CD4-positive, alpha-beta T cell (primary cell): ENCODE measurements at regions not wholly inside any gene's neighbourhood (a gene's known extent, or its start where the extent isn't known, plus 50 kb on each side); places are given as distances from the start of the nearest gene placed in this dataset.

ENCODE experiments used
- ATAC-seq: fragments of 200-7000 bp; cut with Tn5 transposase; one replicate; pipeline ENCODE4 v1.10.0; 2022; ENCODE audit warnings: mild to moderate bottlenecking; ENCODE audit not compliant: poor library complexity
- CTCF ChIA-PET: fragments of 350-600 bp; sonication (Branson Sonifier 250); formaldehyde crosslinking; loops from one replicate; lab custom pipeline; 2021; ENCODE audit warnings: antibody characterized with exemption, inconsistent platforms; lab: Charles Lee
- POLR2A ChIA-PET: fragments of 350-600 bp; sonication (Branson Sonifier 250); formaldehyde crosslinking; loops from one replicate; lab custom pipeline; 2021; ENCODE audit warnings: antibody characterized with exemption, inconsistent platforms; lab: Charles Lee
- DNase-seq, 14 experiments: peaks; one replicate each; pipeline ENCODE4 v3.0.0-alpha.2; 2013 to 2020; ENCODE audit warnings: mixed read lengths in 2 of 14
- H3K27ac ChIP-seq, 2 donors: one replicate each; pipeline versions ENCODE4 v1.5.1 to v1.7.0; 2013; ENCODE audit warnings: low read length in 2 of 2, low read depth in 1 of 2, mild to moderate bottlenecking in 1 of 2
- H3K27me3 ChIP-seq, 2 experiments: 1 replicate in 1 of 2; 2 replicates in 1 of 2; pipeline versions ENCODE4 v1.6.1 to v1.7.0; 2013; ENCODE audit warnings: low read length in 2 of 2, control low read depth in 1 of 2, mild to moderate bottlenecking in 1 of 2, moderate library complexity in 1 of 2; ENCODE audit not compliant: insufficient read depth in 2 of 2, control insufficient read depth in 1 of 2
- H3K36me3 ChIP-seq: one replicate; pipeline ENCODE4 v1.6.1; 2013; ENCODE audit warnings: low read length, control low read depth; ENCODE audit not compliant: insufficient read depth
- H3K4me1 ChIP-seq: one replicate; pipeline ENCODE4 v1.6.1; 2013; ENCODE audit warnings: low read length, control low read depth; ENCODE audit not compliant: insufficient read depth
- H3K4me3 ChIP-seq: one replicate; pipeline ENCODE4 v1.5.1; 2013; ENCODE audit warnings: mild to moderate bottlenecking, low read length, moderate library complexity
- H3K9me3 ChIP-seq, 2 experiments: 1 replicate in 1 of 2; 2 replicates in 1 of 2; pipeline versions ENCODE4 v1.6.1 to v1.7.0; 2013; ENCODE audit warnings: low read length in 2 of 2, mild to moderate bottlenecking in 2 of 2, control low read depth in 1 of 2, moderate library complexity in 1 of 2; ENCODE audit not compliant: control insufficient read depth in 1 of 2, insufficient read depth in 1 of 2
- H3K27ac Mint-ChIP-seq: one replicate; pipeline ENCODE4 v1.8.0; 2020; ENCODE audit warnings: mixed read lengths
- H3K27me3 Mint-ChIP-seq: one replicate; pipeline ENCODE4 v1.8.0; 2021; ENCODE audit warnings: mixed read lengths
- H3K36me3 Mint-ChIP-seq: one replicate; pipeline ENCODE4 v1.8.0; 2021; ENCODE audit warnings: low read depth, mixed read lengths
- H3K4me1 Mint-ChIP-seq: one replicate; pipeline ENCODE4 v1.8.0; 2021; ENCODE audit warnings: low read depth, mixed read lengths
- H3K4me3 Mint-ChIP-seq: one replicate; pipeline ENCODE4 v1.8.0; 2020; ENCODE audit warnings: mild to moderate bottlenecking, mixed read lengths
- H3K9me3 Mint-ChIP-seq: one replicate; pipeline ENCODE4 v1.8.0; 2020; ENCODE audit warnings: mixed read lengths
- CTCF ChIP-seq: fragments of 200-600 bp; IDR thresholded peaks from one replicate; pipeline ENCODE4 v1.8.0; 2022; ENCODE audit warnings: antibody characterized with exemption, mild to moderate bottlenecking
- intact Hi-C, 2 experiments: fragments of 100-400 bp; cut with DNase I in 1 of 2; cut with micrococcal nuclease in 1 of 2; formaldehyde crosslinking; loops; one replicate each; pipeline versions ENCODE4 v1.15.1 to v1.9.0; 2023 to 2025; cut with DNase I, micrococcal nuclease

- Mint-ChIP-seq H3K36me3 (no peaks in the 10 kb centered on the region), H3K9me3 (no peaks in the 10 kb centered on the region), H3K27me3 (peaks cover 26% of the 10 kb centered on the region), H3K4me1 (peaks cover 17% of the 10 kb centered on the region), H3K4me3 (no peak overlapping the region), H3K27ac (no peak overlapping the region)
- ATAC-seq, result no peak
- CTCF ChIA-PET, result no interaction called here
- Histone ChIP-seq H3K9me3 (no peaks in the 10 kb centered on the region), H3K27me3 (peaks cover 9 to 14% of the 10 kb centered on the region in 2 experiments), H3K36me3 (no peaks in the 10 kb centered on the region), H3K4me1 (peaks cover 12% of the 10 kb centered on the region), H3K4me3 (no peak overlapping the region), H3K27ac (no peak overlapping the region)
- POLR2A ChIA-PET, result no interaction called here
- DNase-seq, result no peak
- no peak for TF ChIP-seq CTCF
- intact Hi-C loops, result loop anchor here (5.0 kb wide), 2 partner anchors 113 to 1167 kb away; no protein-coding TSS in a partner anchor
These were observed 51.4 kb upstream of the TMEM72 start for GRCh38 chr10:44859546-44860285.

GRCh38 chr10:44860811-44861736 lies 50.1 kb upstream of the TMEM72 start:
- Mint-ChIP-seq H3K27ac (no peak overlapping the region), H3K27me3 (peaks cover 39% of the 10 kb centered on the region), H3K4me3 (no peak overlapping the region), H3K9me3 (no peaks in the 10 kb centered on the region), H3K36me3 (no peaks in the 10 kb centered on the region), H3K4me1 (peaks cover 21% of the 10 kb centered on the region)
- Histone ChIP-seq H3K36me3 (no peaks in the 10 kb centered on the region), H3K4me1 (peaks cover 17% of the 10 kb centered on the region), H3K9me3 (no peaks in the 10 kb centered on the region), H3K4me3 (no peak overlapping the region), H3K27ac (no peak overlapping the region), H3K27me3 (peaks cover 21 to 26% of the 10 kb centered on the region in 2 experiments)
- ChIA-PET CTCF (no interaction called here), POLR2A (no interaction called here)
- ATAC-seq, result no peak
- no peak for TF ChIP-seq CTCF
- peak in 1 of 14 experiments; percentile 1 for DNase-seq
- intact Hi-C loops, result loop anchor here (5.0 kb wide), 2 partner anchors 111 to 1169 kb away; no protein-coding TSS in a partner anchor
